Osteoblast (primary cell): ENCODE measurements at regions not wholly inside any gene's neighbourhood (a gene's known extent, or its start where the extent isn't known, plus 50 kb on each side); places are given as distances from the start of the nearest gene placed in this dataset.
"Not testable (repeated sequence)": the region's sequence is repeated elsewhere in the genome, so short reads cannot be mapped to it uniquely, and the experiment has no call there.

ENCODE experiments used
- DNase-seq: peaks from one replicate; pipeline ENCODE4 v3.0.0; 2011; ENCODE audit warnings: low spot score, mixed read lengths; ENCODE audit not compliant: insufficient read length; ENCODE audit errors: missing footprints
- H2AFZ ChIP-seq: 2 replicates; pipeline ENCODE4 v1.6.0; 2011; ENCODE audit warnings: mild to moderate bottlenecking, low read length
- H3K27ac ChIP-seq: 2 replicates; pipeline ENCODE4 v1.5.1; 2011; ENCODE audit warnings: mild to moderate bottlenecking, low read depth, low read length, moderate library complexity
- H3K27me3 ChIP-seq: 2 replicates; pipeline ENCODE4 v1.6.0; 2012; ENCODE audit warnings: mild to moderate bottlenecking, control low read depth, inconsistent platforms, low read length, moderate library complexity; ENCODE audit not compliant: insufficient read depth
- H3K36me3 ChIP-seq: 2 replicates; pipeline ENCODE4 v1.5.1; 2011; ENCODE audit warnings: mild to moderate bottlenecking, low read length, control low read depth, moderate library complexity; ENCODE audit not compliant: insufficient read depth
- H3K4me1 ChIP-seq: 2 replicates; pipeline ENCODE4 v1.5.1; 2011; ENCODE audit warnings: mild to moderate bottlenecking, low read length, control low read depth, moderate library complexity; ENCODE audit not compliant: insufficient read depth
- H3K4me2 ChIP-seq: 2 replicates; pipeline ENCODE4 v1.6.0; 2011; ENCODE audit warnings: mild to moderate bottlenecking, low read length; ENCODE audit not compliant: insufficient read depth
- H3K4me3 ChIP-seq: fragments of 200-600 bp; sonication (generic); 3 replicates; pipeline ENCODE4 v1.5.1; 2012; ENCODE audit warnings: mild to moderate bottlenecking, low read length, inconsistent platforms; ENCODE audit not compliant: insufficient read depth
- H3K79me2 ChIP-seq: 2 replicates; pipeline ENCODE4 v1.6.0; 2012; ENCODE audit warnings: mild to moderate bottlenecking, low read length, control low read depth, inconsistent platforms; ENCODE audit not compliant: insufficient read depth
- H3K9me3 ChIP-seq: 2 replicates; pipeline ENCODE4 v1.5.1; 2011; ENCODE audit warnings: low read depth, low read length, control low read depth
- H4K20me1 ChIP-seq: 2 replicates; pipeline ENCODE4 v1.6.0; 2012; ENCODE audit warnings: mild to moderate bottlenecking, low read length, control low read depth; ENCODE audit not compliant: insufficient read depth
- CTCF ChIP-seq: IDR thresholded peaks from 2 replicates; pipeline ENCODE4 v1.5.1; 2011; ENCODE audit warnings: mild to moderate bottlenecking, low read depth, low read length, moderate library complexity; ENCODE audit errors: extremely low read depth

GRCh38 chr6:3913077-3913957, 64.1 kb downstream of the FAM50B start:
- Histone ChIP-seq H3K36me3 (no peaks in the 10 kb centered on the region), H3K27ac (peak overlapping the region; percentile 74), H3K27me3 (no peaks in the 10 kb centered on the region), H4K20me1 (no peaks in the 10 kb centered on the region), H3K9me3 (no peaks in the 10 kb centered on the region), H3K4me3 (no peak overlapping the region), H3K4me1 (peaks cover 48% of the 10 kb centered on the region), H3K4me2 (peak overlapping the region; percentile 69), H2AFZ (no peak overlapping the region), H3K79me2 (no peaks in the 10 kb centered on the region)
- peak; percentile 91 for DNase-seq
- no peak for TF ChIP-seq CTCF

GRCh38 chr6:3913958-3914337, 64.8 kb downstream of the FAM50B start:
- no peaks in the 10 kb centered on the region for H3K79me2 ChIP-seq
- no peaks in the 10 kb centered on the region for H4K20me1 ChIP-seq
- no peak for TF ChIP-seq CTCF
- H2AFZ ChIP-seq = no peak overlapping the region
- peak overlapping the region; percentile 74 for H3K27ac ChIP-seq
- no peak overlapping the region for H3K4me3 ChIP-seq
- no peak for DNase-seq
- H3K27me3 ChIP-seq = no peaks in the 10 kb centered on the region
- H3K36me3 ChIP-seq = no peaks in the 10 kb centered on the region
- no peaks in the 10 kb centered on the region for H3K9me3 ChIP-seq
- no peak overlapping the region for H3K4me2 ChIP-seq
- H3K4me1 ChIP-seq = peaks cover 53% of the 10 kb centered on the region

- H3K79me2 ChIP-seq = no peaks in the 10 kb centered on the region
- H3K9me3 ChIP-seq = no peaks in the 10 kb centered on the region
- no peak overlapping the region for H2AFZ ChIP-seq
- no peak overlapping the region for H3K4me2 ChIP-seq
- no peaks in the 10 kb centered on the region for H3K27me3 ChIP-seq
- H3K36me3 ChIP-seq = no peaks in the 10 kb centered on the region
- DNase-seq = no peak
- no peak overlapping the region for H3K4me3 ChIP-seq
- no peaks in the 10 kb centered on the region for H4K20me1 ChIP-seq
- no peak overlapping the region for H3K27ac ChIP-seq
- no peak for TF ChIP-seq CTCF
- H3K4me1 ChIP-seq = peaks cover 52% of the 10 kb centered on the region
Measured at GRCh38 chr6:3915076-3915791, 66.1 kb downstream of the FAM50B start.

- no peaks in the 10 kb centered on the region for H3K9me3 ChIP-seq
- H3K4me1 ChIP-seq = peaks cover 42% of the 10 kb centered on the region
Measured at GRCh38 chr6:3916211-3916610, 67.0 kb downstream of the FAM50B start.

GRCh38 chr6:3916749-3917148, 67.6 kb downstream of the FAM50B start:
- H2AFZ ChIP-seq, H3K36me3 ChIP-seq, H3K4me3 ChIP-seq, DNase-seq, H3K4me2 ChIP-seq, H3K9me3 ChIP-seq, H4K20me1 ChIP-seq, H3K79me2 ChIP-seq, H3K27ac ChIP-seq, H3K27me3 ChIP-seq: not testable (repeated sequence)
- H3K4me1 ChIP-seq = peaks cover 36% of the 10 kb centered on the region

More at GRCh38 chr6:3916211-3916610, 67.0 kb downstream of the FAM50B start:
- Histone ChIP-seq H3K4me3 (no peak overlapping the region), H4K20me1 (no peaks in the 10 kb centered on the region), H3K4me2 (no peak overlapping the region), H3K27ac (no peak overlapping the region), H3K36me3 (no peaks in the 10 kb centered on the region), H3K27me3 (no peaks in the 10 kb centered on the region), H3K79me2 (no peaks in the 10 kb centered on the region), H2AFZ (no peak overlapping the region)
- no peak for TF ChIP-seq CTCF
- DNase-seq = no peak
